Left ventricle myocardium inferior (tissue), 1 donor: ENCODE measurements at regions not wholly inside any gene's neighbourhood (a gene's known extent, or its start where the extent isn't known, plus 50 kb on each side); places are given as distances from the start of the nearest gene placed in this dataset.

Experiments
- DNase-seq: peaks from one replicate; pipeline ENCODE4 v3.0.0-alpha.2; 2020
- H3K27ac ChIP-seq: fragments of 200-600 bp; replicated peaks from 2 replicates; pipeline ENCODE4 v1.8.0; 2021
- H3K27me3 ChIP-seq: fragments of 200-600 bp; 2 replicates; pipeline ENCODE4 v1.8.0; 2021; ENCODE audit warnings: low read depth
- H3K36me3 ChIP-seq: fragments of 200-600 bp; 2 replicates; pipeline ENCODE4 v1.8.0; 2021
- H3K4me1 ChIP-seq: fragments of 200-600 bp; 2 replicates; pipeline ENCODE4 v1.8.0; 2021
- H3K4me3 ChIP-seq: fragments of 200-600 bp; 2 replicates; pipeline ENCODE4 v1.8.0; 2021; ENCODE audit warnings: mild to moderate bottlenecking, moderate library complexity
- H3K9me3 ChIP-seq: fragments of 200-600 bp; replicated peaks from 2 replicates; pipeline ENCODE4 v1.8.0; 2021
- intact Hi-C: fragments of 100-400 bp; cut with micrococcal nuclease; formaldehyde crosslinking; loops from one replicate; pipeline ENCODE4 v1.11.0; 2022
- TF ChIP-seq, protein P1 (sequence below): fragments of 200-600 bp; IDR thresholded peaks from 2 replicates; pipeline ENCODE4 v1.8.0; 2021; ENCODE audit warnings: antibody characterized with exemption, mild to moderate bottlenecking, borderline replicate concordance
- donor health status: DM: no; HTN: yes; CAD: no; lungs with severe emphysema.

DNA sequence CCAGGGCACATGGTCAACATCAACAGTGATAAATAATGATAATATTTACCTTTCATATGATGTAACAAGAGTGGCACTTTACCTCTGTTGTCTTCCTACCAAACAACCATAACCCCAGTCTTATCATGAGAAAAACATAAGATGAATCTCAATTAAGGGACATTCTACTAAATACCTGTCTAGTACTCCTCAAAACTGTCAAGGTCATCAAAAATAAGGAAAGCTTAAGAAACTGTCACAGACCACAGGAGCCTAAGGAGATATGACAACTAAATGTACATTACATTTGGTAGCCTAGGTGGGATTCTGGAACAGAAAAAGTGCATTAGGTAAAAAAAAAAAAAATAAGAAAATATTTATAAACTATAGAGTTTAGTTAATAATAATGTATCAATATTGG lies 118.1 kb downstream of the CCDC34 start:
- H3K9me3 ChIP-seq: no peaks in the 10 kb centered on the region
- no peaks in the 10 kb centered on the region for H3K36me3 ChIP-seq
- DNase-seq: no peak
- H3K4me1 ChIP-seq: peaks cover 34% of the 10 kb centered on the region
- no peak overlapping the region for H3K27ac ChIP-seq
- H3K4me3 ChIP-seq: no peak overlapping the region
- TF ChIP-seq, protein P1, sequence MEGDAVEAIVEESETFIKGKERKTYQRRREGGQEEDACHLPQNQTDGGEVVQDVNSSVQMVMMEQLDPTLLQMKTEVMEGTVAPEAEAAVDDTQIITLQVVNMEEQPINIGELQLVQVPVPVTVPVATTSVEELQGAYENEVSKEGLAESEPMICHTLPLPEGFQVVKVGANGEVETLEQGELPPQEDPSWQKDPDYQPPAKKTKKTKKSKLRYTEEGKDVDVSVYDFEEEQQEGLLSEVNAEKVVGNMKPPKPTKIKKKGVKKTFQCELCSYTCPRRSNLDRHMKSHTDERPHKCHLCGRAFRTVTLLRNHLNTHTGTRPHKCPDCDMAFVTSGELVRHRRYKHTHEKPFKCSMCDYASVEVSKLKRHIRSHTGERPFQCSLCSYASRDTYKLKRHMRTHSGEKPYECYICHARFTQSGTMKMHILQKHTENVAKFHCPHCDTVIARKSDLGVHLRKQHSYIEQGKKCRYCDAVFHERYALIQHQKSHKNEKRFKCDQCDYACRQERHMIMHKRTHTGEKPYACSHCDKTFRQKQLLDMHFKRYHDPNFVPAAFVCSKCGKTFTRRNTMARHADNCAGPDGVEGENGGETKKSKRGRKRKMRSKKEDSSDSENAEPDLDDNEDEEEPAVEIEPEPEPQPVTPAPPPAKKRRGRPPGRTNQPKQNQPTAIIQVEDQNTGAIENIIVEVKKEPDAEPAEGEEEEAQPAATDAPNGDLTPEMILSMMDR: no peak
- H3K27me3 ChIP-seq: no peaks in the 10 kb centered on the region
- intact Hi-C loops: no loop called here

DNA sequence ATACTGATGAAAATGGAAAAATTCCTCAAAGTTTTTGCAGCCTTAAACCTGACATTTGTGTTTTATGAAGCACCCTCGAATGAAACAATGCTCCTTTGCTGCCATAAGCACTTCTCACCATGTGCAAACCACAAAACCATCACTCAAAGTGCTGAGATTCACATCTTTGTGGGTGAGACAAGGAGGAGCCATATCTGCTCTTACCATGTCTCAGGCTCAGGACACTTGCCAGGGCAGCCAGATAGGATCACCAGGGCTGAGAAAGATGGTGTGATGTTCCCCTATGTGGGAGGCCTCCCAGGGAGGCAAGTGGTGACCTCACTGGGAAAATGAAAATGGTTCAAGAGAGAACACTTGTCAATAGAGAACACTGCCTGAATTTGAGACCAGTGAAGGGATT lies 120.4 kb downstream of the CCDC34 start:
- H3K27ac ChIP-seq: no peak overlapping the region

DNA sequence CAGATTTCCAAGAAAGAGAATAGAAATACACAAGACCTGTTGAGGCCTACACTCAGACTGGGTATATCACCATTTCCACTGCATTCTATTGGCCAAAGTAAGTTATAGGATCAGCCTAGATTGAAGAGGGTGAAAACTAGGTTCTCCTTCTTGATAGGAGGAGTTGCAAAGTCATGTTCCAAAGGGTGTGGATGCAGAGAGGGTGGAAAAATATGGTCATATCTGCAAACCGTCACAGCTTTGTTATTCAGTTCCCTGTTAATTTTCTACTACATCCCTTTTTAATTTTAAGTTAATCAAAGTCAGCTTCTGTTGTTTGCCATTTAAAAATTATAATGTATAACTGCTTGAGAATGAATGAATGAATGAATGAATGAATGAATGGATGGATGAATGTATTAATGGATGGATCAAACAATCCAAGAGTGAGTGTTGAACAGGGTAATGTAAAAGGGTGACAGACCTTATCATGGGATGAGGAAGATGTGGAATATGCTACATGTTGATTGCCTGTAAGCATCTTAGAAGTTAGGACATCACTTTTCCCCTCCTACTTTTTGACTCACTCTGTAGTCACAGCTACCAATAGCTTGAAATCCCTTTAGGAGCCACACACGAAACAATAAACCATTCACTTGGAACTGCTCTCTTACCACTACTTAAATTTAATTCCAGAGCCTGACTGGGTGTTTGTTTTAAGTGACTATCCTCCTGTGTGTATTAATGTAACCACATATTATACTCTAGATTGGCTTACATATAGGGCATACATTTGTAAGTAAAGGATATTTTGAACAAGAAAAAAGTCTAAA lies 121.5 kb downstream of the CCDC34 start:
- no peak overlapping the region for H3K27ac ChIP-seq
- no peak for DNase-seq
- no peaks in the 10 kb centered on the region for H3K9me3 ChIP-seq
- intact Hi-C loops: no loop called here
- H3K4me3 ChIP-seq: no peak overlapping the region
- TF ChIP-seq, protein P1: no peak
- peaks cover 7% of the 10 kb centered on the region for H3K4me1 ChIP-seq
- no peaks in the 10 kb centered on the region for H3K36me3 ChIP-seq
- no peaks in the 10 kb centered on the region for H3K27me3 ChIP-seq

More for the DNA sequence above, 120.4 kb downstream of the CCDC34 start:
- peaks cover 18% of the 10 kb centered on the region for H3K4me1 ChIP-seq
- TF ChIP-seq, protein P1: no peak
- DNase-seq: no peak
- H3K36me3 ChIP-seq: no peaks in the 10 kb centered on the region
- H3K27me3 ChIP-seq: no peaks in the 10 kb centered on the region
- H3K9me3 ChIP-seq: no peaks in the 10 kb centered on the region
- H3K4me3 ChIP-seq: no peak overlapping the region
- intact Hi-C loops: no loop called here

DNA sequence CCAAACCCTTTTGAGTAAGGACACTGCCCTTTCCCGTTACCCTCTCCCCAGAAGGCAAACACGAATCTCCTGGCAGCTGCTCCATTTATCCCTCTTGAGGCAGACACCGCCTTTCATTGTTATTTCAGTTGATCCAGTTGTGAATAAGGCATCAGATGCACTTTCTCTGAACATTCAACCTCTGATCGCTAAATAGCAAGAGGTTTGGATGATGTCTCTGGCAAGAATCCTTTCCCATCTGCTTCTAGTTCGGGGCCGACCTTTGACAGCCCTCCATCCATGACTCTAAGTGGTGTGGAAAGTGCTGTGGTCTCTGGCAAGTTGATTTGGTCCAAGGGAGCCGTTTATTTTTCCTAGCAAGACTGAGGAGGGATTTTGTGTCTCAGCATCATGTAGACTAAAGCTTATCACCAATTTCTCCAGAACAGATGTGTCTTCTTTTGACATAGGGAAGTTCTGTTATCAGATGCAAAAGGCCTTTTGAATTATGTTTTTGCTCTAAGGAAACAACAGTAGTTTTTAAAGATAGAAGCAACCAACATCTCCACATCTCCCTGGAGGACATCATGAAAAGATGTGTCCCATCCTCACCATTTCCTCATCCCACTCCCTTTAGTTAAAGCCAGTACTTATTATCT lies 123.6 kb downstream of the CCDC34 start:
- Histone ChIP-seq H3K36me3 (no peaks in the 10 kb centered on the region), H3K27me3 (no peaks in the 10 kb centered on the region), H3K9me3 (no peaks in the 10 kb centered on the region), H3K4me3 (no peak overlapping the region), H3K27ac (peak overlapping the region; percentile 59), H3K4me1 (no peaks in the 10 kb centered on the region)
- TF ChIP-seq, protein P1: no peak
- intact Hi-C loops: no loop called here
- DNase-seq: peak; percentile 21

DNA sequence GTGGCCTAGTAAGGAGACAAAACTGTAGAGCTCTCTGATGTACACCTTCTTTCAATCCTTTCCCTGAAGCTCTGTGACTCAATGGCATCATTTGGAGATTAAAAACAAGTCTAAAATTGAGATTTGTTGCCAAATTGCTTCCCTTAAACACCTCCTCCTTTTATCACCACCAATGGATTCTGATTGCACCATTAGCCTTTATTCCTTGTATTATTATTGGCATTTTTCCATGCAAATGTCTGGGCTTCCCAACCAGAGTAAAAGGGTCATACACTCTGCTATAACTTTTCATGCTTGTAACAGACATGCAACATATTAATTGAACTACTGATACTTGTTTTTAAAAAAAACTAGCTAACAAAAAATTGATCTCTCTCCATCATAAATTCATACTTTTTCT lies 124.2 kb downstream of the CCDC34 start:
- no peaks in the 10 kb centered on the region for H3K4me1 ChIP-seq
- intact Hi-C loops: no loop called here
- no peaks in the 10 kb centered on the region for H3K36me3 ChIP-seq
- no peak overlapping the region for H3K4me3 ChIP-seq
- H3K27ac ChIP-seq: peak overlapping the region; percentile 59
- DNase-seq: no peak
- no peaks in the 10 kb centered on the region for H3K27me3 ChIP-seq
- TF ChIP-seq, protein P1: no peak
- no peaks in the 10 kb centered on the region for H3K9me3 ChIP-seq
